ENCODE measurements at regions not wholly inside any gene's neighbourhood (a gene's known extent, or its start where the extent isn't known, plus 50 kb on each side); places are given as distances from the start of the nearest gene placed in this dataset.

DNA sequence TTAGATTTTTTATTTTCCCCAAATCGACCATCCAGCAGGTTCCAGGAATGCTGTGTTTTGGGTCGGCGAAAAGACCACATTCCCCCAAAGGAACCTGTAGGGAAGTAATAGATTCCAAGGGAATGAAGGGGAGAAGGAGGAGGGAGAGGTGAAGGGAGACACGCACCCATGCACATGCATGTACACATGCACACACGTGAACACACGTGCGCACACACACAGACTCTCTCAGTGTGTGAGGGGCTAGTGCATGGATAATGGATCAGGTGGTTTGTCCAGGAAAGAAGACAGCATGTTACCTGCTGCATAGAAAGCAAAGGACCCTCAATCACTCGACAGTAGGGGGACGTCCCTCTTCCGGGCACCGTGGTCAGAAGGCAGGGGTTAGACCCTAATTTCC, 52.4 kb upstream of the PDE10A start:
- TF ChIP-seq, protein P1, sequence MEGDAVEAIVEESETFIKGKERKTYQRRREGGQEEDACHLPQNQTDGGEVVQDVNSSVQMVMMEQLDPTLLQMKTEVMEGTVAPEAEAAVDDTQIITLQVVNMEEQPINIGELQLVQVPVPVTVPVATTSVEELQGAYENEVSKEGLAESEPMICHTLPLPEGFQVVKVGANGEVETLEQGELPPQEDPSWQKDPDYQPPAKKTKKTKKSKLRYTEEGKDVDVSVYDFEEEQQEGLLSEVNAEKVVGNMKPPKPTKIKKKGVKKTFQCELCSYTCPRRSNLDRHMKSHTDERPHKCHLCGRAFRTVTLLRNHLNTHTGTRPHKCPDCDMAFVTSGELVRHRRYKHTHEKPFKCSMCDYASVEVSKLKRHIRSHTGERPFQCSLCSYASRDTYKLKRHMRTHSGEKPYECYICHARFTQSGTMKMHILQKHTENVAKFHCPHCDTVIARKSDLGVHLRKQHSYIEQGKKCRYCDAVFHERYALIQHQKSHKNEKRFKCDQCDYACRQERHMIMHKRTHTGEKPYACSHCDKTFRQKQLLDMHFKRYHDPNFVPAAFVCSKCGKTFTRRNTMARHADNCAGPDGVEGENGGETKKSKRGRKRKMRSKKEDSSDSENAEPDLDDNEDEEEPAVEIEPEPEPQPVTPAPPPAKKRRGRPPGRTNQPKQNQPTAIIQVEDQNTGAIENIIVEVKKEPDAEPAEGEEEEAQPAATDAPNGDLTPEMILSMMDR (conservative IDR thresholded peaks at IDR 0.05; ENCODE audit: low read length) = no peak
- TF ChIP-seq EZH2phosphoT487 (IDR thresholded peaks at IDR 0.05; ENCODE audit: borderline replicate concordance) = no peak
